ENCODE measurements at regions not wholly inside any gene's neighbourhood (a gene's known extent, or its start where the extent isn't known, plus 50 kb on each side); places are given as distances from the start of the nearest gene placed in this dataset.

- no peak for TF ChIP-seq CTCF (IDR thresholded peaks at IDR 0.05)
- TF ChIP-seq POLR2A (IDR thresholded peaks at IDR 0.05) = no peak
These were observed 63.2 kb upstream of the ALB start for GRCh38 chr4:73340917-73341316.

Data from right lobe of liver (tissue), 4 donors.